Adipocyte (in vitro differentiated cells): ENCODE measurements at regions not wholly inside any gene's neighbourhood (a gene's known extent, or its start where the extent isn't known, plus 50 kb on each side); places are given as distances from the start of the nearest gene placed in this dataset.
"Not testable (repeated sequence)": the region's sequence is repeated elsewhere in the genome, so short reads cannot be mapped to it uniquely, and the experiment has no call there.

Experiments
- DNase-seq: peaks from one replicate; pipeline ENCODE4 v3.0.0-alpha.2; 2015; ENCODE audit warnings: low read depth
- H3K27me3 ChIP-seq: replicated peaks from 2 replicates; pipeline ENCODE4 v1.7.0; 2013; ENCODE audit warnings: mild to moderate bottlenecking, low read length, moderate library complexity; ENCODE audit not compliant: control insufficient read depth, insufficient read depth
- H3K36me3 ChIP-seq: 2 replicates; pipeline ENCODE4 v1.7.0; 2013; ENCODE audit warnings: low read length, mild to moderate bottlenecking, moderate library complexity; ENCODE audit not compliant: control insufficient read depth, insufficient read depth, severe bottlenecking
- H3K4me1 ChIP-seq: 2 replicates; pipeline ENCODE4 v1.7.0; 2013; ENCODE audit warnings: mild to moderate bottlenecking, low read length, moderate library complexity; ENCODE audit not compliant: control insufficient read depth, insufficient read depth
- H3K4me3 ChIP-seq: 2 replicates; pipeline ENCODE4 v1.7.0; 2013; ENCODE audit warnings: mild to moderate bottlenecking, low read length, moderate library complexity
- H3K9ac ChIP-seq: 2 replicates; pipeline ENCODE4 v1.7.0; 2013; ENCODE audit warnings: mild to moderate bottlenecking, low read length, moderate library complexity
- H3K9me3 ChIP-seq: 2 replicates; pipeline ENCODE4 v1.7.0; 2013; ENCODE audit warnings: mild to moderate bottlenecking, low read length, moderate library complexity; ENCODE audit not compliant: control insufficient read depth

DNA sequence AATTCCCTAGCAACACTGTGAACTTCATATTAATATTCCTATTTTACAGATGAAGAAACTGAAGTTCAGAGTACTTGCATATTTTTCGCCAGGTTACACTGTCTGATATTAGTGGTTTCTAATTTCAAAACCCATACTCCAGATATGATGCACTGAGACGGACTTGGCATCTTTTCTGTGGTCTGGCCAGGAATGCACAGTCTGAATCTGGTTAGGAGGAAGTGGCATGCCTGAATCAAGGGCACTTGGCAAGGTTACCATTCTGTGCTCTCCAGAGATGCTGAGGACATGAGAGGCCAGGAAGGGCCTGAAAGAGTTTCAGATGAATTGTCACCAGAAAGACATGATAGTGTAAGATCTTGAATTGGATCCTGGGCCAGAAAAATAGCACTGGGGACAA, 150.1 kb downstream of the HAO1 start:
- H3K9me3 ChIP-seq: no peaks in the 10 kb centered on the region
- DNase-seq: peak; percentile 45
- H3K27me3 ChIP-seq: no peaks in the 10 kb centered on the region
- H3K9ac ChIP-seq: no peak overlapping the region
- H3K4me1 ChIP-seq: no peaks in the 10 kb centered on the region
- H3K4me3 ChIP-seq: no peak overlapping the region
- no peaks in the 10 kb centered on the region for H3K36me3 ChIP-seq

- Histone ChIP-seq H3K4me3 (no peak overlapping the region), H3K27me3 (no peaks in the 10 kb centered on the region), H3K9ac (no peak overlapping the region), H3K4me1 (no peaks in the 10 kb centered on the region), H3K36me3 (no peaks in the 10 kb centered on the region), H3K9me3 (no peaks in the 10 kb centered on the region)
- DNase-seq: no peak
These were observed 147.9 kb downstream of the HAO1 start for GRCh38 chr20:7792150-7792869.

DNA sequence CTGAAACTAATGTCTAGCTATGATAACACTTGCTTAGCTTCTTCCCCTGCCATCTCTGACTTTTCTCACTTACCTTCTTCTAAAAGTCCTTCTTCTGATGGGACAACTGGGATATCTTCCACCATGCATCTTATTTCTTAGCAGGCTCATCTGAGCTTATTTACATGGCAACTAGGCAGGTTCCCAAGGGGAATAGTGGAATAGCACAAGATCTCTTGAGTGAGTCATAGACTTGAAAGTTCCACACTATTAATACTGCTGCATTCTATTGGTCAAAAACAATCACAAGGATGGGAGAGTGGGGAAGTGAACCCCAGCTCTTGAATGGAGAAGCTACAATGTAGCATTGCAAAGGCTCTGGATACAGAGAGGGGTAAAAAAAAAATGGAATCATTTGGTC, 142.1 kb downstream of the HAO1 start:
- Histone ChIP-seq H3K36me3 (no peaks in the 10 kb centered on the region), H3K9me3 (no peaks in the 10 kb centered on the region), H3K4me1 (no peaks in the 10 kb centered on the region), H3K27me3 (no peaks in the 10 kb centered on the region), H3K4me3 (no peak overlapping the region), H3K9ac (no peak overlapping the region)
- no peak for DNase-seq

GRCh38 chr20:7799862-7800261, 140.4 kb downstream of the HAO1 start:
- no peaks in the 10 kb centered on the region for H3K27me3 ChIP-seq
- no peak overlapping the region for H3K9ac ChIP-seq
- no peak overlapping the region for H3K4me3 ChIP-seq
- no peaks in the 10 kb centered on the region for H3K9me3 ChIP-seq
- DNase-seq: no peak
- no peaks in the 10 kb centered on the region for H3K4me1 ChIP-seq
- H3K36me3 ChIP-seq: no peaks in the 10 kb centered on the region

GRCh38 chr20:7803411-7804151, 136.7 kb downstream of the HAO1 start:
- not testable (repeated sequence) for H3K9ac ChIP-seq, H3K27me3 ChIP-seq, H3K36me3 ChIP-seq, H3K4me3 ChIP-seq, H3K9me3 ChIP-seq, DNase-seq, H3K4me1 ChIP-seq

DNA sequence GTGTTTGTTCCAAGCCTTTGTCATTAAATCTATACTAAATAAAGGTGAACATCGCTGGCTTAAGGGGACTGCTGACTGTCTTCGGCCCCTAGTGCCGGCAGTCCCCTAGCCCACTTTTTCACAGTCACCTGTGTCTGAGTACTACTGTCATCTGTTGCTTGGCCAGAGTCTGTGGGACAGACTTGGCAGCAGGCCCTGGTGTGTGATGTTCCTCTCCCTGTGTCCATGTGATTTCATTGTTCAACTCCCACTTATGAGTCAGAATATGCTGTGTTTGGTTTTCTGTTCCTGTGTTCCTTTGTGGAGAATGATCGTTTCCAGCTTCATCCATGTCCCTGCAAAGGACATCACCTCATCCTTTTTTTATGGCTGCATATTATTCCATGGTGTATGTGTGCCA, 133.4 kb downstream of the HAO1 start:
- DNase-seq: no peak
- no peaks in the 10 kb centered on the region for H3K36me3 ChIP-seq
- no peaks in the 10 kb centered on the region for H3K4me1 ChIP-seq
- no peak overlapping the region for H3K4me3 ChIP-seq
- H3K27me3 ChIP-seq: no peaks in the 10 kb centered on the region
- H3K9ac ChIP-seq: no peak overlapping the region
- peaks cover 3% of the 10 kb centered on the region for H3K9me3 ChIP-seq

- Histone ChIP-seq H3K27me3 (no peaks in the 10 kb centered on the region), H3K4me1 (no peaks in the 10 kb centered on the region), H3K9ac (no peak overlapping the region), H3K4me3 (no peak overlapping the region), H3K36me3 (no peaks in the 10 kb centered on the region), H3K9me3 (no peaks in the 10 kb centered on the region)
- no peak for DNase-seq
These were observed 123.0 kb downstream of the HAO1 start for GRCh38 chr20:7817286-7817685.

DNA sequence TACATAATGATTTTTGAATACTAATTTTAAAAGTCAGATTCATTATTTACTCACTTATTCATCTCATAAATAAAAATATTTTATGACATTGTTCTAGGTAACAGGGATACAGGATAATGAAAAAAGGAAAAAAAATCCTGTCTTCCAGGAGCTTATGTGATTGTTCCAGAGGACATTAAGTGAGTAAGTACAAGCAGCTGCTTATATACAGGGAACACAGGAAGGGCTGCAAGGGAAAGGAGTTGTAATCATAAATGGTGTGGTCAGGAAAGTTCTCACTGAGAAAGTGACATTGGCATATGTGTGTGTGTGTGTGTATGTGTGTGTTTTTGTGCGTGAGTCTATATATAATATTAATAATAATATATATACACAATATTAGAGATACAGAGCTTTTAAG, 121.8 kb downstream of the HAO1 start:
- no peak for DNase-seq
- Histone ChIP-seq H3K4me3 (no peak overlapping the region), H3K9me3 (no peaks in the 10 kb centered on the region), H3K9ac (no peak overlapping the region), H3K36me3 (no peaks in the 10 kb centered on the region), H3K4me1 (no peaks in the 10 kb centered on the region), H3K27me3 (no peaks in the 10 kb centered on the region)

- Histone ChIP-seq H3K27me3 (no peaks in the 10 kb centered on the region), H3K36me3 (no peaks in the 10 kb centered on the region), H3K9me3 (no peaks in the 10 kb centered on the region), H3K4me3 (no peak overlapping the region), H3K4me1 (no peaks in the 10 kb centered on the region), H3K9ac (no peak overlapping the region)
- DNase-seq: no peak
These were observed 119.4 kb downstream of the HAO1 start for GRCh38 chr20:7820897-7821296.

GRCh38 chr20:7822772-7823171, 117.5 kb downstream of the HAO1 start:
- Histone ChIP-seq H3K9ac (no peak overlapping the region), H3K36me3 (no peaks in the 10 kb centered on the region), H3K4me1 (no peaks in the 10 kb centered on the region), H3K9me3 (no peaks in the 10 kb centered on the region), H3K4me3 (no peak overlapping the region), H3K27me3 (no peaks in the 10 kb centered on the region)
- no peak for DNase-seq

DNA sequence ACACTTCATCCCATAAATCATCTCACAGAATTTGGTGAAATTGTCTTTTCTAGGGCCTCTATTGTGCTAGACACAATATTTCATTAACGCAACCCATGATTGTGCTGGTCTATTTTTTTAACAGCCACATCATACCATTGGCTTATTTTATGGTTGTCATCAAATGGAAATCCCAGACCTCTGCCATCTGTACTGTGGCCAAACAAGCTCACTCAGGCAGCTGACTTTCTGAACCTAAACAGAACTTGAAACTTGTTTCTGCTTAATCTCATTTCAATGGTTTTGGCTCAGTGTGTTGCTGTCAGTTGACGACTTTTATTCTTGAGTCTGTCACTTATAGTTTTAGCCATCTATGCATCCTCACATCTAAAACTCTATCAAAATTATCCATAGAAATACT, 111.8 kb downstream of the HAO1 start:
- Histone ChIP-seq H3K4me1 (peaks cover 7% of the 10 kb centered on the region), H3K4me3 (no peak overlapping the region), H3K9ac (no peak overlapping the region), H3K27me3 (no peaks in the 10 kb centered on the region), H3K9me3 (no peaks in the 10 kb centered on the region), H3K36me3 (no peaks in the 10 kb centered on the region)
- DNase-seq: no peak
